Femur (tissue), 1 donor: ENCODE measurements at regions not wholly inside any gene's neighbourhood (a gene's known extent, or its start where the extent isn't known, plus 50 kb on each side); places are given as distances from the start of the nearest gene placed in this dataset.
A peak's percentile ranks its signal among the peaks of the same experiment; 100 is the strongest.

Source experiments
- DNase-seq: peaks from one replicate; pipeline ENCODE4 v3.0.0-alpha.2; 2017

GRCh38 chr2:226520723-226521122, 278.9 kb downstream of the IRS1 start:
- DNase-seq: no peak

DNA sequence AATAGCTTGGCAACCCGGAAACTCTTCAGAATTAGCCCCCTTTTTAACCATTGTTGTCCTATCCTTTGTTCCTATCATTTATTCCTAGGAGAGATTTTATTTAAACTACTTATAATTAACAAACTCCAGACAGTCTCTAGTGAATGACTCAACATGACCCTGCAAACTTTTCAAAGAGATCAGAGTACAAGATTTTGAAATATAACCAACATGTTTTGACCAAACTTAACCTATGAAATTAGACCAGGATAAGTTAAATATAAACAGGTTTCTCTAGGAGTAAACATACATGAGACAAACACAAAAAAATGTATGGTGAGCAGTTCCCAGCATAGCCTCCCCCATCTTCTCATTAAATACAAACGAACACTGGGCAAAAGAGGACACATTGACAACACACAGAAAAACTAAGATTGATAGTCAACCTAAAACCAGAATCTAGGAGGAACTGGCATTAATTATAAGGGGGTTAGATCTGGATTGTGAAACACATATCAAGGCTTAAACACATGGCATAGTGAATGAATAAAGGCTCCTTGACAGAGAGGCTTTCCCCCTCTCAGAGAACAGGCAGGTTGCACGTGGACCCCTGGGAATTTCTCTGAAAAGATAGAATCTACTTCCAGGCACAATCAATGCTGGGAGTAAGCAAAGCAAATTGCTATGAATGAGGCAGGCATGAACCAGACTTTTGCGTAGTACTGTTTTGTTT, 284.1 kb downstream of the IRS1 start:
- no peak for DNase-seq

- DNase-seq: no peak
Observed at GRCh38 chr2:226514895-226515294, 284.7 kb downstream of the IRS1 start.

- DNase-seq: no peak
Observed at GRCh38 chr2:226511311-226511710, 288.3 kb downstream of the IRS1 start.

DNA sequence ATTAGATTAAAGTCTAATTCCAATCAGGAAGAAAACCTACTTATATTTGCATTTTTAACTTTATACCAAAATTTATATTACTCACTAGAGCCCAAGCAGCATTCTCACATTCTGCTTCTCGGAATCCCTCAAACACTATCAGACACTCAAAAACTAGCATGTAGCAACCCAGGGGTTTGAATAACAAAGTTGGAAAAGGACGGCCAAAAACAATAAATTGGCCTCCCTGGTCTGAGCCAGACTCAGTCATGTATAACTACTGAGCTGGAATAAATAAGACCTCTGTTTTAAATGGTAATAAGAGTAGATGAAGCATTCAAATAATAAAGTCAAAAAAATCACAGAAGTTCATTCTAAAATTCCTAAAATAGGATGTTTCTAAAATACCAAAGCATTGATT, 290.9 kb downstream of the IRS1 start:
- no peak for DNase-seq

GRCh38 chr2:226508005-226508404, 291.6 kb downstream of the IRS1 start:
- no peak for DNase-seq

GRCh38 chr2:226497146-226497909, 302.3 kb downstream of the IRS1 start:
- DNase-seq: no peak

DNA sequence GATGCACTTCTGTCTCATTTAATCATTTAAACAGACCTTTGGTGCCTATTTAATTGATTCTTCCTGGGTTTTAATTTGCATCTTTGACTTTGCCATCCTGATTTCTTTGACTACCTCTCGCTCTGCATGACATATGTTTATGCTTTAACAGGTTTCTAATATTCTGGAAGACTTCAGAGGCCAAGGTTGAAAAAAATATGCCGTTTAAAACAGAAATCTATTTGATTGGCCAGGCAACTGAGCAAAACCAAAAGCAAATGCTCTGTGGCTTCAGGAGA, 303.4 kb downstream of the IRS1 start:
- DNase-seq: no peak

- DNase-seq: no peak
Observed at GRCh38 chr2:226495466-226496272, 304.0 kb downstream of the IRS1 start.

- no peak for DNase-seq
Observed at GRCh38 chr2:226491112-226491511, 308.5 kb downstream of the IRS1 start.

- no peak for DNase-seq
Observed at GRCh38 chr2:226489775-226490541, 309.7 kb downstream of the IRS1 start.

GRCh38 chr2:226488034-226488433, 311.6 kb downstream of the IRS1 start:
- no peak for DNase-seq

DNA sequence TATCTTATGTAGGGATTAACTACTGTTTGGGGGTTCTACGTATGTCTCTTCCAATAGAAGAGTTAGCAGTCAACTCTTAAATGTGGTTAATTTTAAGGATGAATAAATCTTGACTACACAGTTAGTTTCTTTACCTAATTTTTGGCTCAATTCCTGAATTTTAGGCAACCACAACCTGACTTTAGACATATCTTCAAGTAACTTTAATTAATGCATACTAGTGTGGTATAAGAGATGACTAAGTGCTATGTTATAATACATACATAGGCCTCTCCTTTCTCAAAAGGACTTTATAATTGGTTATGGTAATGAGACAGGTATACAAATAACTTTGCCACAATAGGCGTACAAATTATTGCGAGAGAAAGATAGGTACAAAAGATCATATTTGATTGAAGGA, 312.0 kb downstream of the IRS1 start:
- no peak for DNase-seq

DNA sequence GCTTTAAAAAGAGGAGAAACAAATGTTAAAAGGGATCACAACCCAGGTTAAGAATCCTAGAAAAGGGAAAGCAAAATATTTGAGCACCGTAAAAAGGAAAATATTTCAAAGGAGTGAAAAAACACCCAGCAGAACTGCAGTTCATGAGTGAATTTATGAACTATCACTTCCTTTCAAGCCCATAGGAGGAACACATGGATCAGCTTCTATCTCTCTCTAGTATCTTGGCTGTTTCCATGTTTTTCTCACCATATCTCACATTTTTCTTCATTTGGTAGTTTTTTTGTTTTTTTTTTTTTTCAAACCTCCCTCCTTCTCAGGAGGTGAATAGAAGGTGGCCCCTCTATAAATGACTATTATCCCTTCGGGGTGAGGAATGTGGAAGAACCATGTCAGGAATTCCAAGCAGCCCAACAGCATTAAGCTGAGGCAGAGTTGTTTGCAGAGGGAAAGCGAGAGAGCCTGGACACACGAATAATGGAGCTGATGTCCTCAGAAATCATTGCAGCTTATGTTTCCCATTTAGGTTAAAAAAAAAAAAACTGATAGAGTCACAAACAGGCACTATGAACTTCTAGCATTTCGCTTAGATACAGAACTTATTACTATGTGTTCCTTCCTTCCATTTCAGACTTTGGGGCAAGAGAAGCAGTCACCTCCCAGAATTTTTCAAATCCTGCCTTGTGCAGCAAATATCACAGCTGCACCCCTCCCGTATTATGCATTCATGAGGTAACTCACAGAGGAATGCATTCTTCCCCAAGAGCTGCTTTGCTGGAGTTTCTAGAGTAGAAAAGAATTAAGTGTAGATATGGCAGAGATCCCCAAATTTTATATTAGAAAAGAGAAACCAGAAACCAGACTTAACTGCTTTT, 315.6 kb downstream of the IRS1 start:
- no peak for DNase-seq

DNA sequence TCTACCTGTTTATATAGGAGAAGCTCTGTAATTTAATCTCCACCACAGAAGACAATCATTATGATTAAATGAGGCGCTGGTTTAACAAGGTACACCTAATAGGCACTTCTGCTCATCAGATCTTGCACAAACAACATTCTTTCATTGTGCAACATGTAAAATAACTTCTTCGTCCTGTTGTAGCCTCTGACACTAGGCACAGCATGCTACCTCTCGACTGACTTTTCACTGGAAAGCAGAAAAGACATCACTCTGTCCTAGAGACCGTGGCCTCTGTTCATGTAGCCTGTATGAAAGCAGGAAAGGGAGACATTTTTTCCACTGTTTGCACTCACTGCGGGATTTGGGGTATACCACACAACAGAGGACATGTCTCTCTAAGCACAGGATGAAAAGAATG, 316.5 kb downstream of the IRS1 start:
- DNase-seq: no peak

DNA sequence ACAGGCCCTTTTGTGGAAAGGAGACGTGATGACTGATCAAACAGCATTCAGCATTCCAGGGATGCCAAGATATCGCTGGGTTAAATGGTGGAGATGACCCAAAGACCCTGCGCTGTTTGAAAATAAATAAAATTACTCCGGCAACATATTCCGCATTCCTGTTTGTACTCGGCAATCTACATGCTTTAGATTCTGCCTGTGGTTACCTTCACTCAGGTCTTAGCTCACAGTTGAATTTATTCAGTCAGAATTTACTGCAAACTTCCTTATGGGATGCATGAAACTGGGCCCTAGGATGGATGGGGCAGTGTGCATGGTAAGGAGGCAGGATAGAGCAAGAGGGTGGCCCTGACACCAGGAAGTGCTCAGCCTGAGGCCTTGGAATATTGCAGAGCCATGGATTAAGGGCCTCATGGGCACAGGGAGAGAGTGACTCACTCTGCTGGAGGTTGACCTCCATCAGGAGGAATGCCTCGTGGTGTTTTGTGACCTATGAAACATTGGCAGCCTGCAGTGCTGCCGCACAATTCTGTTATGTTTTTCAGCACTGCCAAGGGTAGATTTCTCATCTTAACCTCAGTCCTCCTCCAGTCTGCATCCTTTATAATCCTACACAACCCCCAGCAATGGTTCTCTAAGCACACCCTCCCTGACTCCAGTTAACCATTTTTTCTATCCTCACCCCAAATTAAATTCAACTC, 321.4 kb downstream of the IRS1 start:
- DNase-seq: peak; percentile 29

GRCh38 chr2:226477221-226478108, 322.2 kb downstream of the IRS1 start:
- peak; percentile 76 for DNase-seq

DNA sequence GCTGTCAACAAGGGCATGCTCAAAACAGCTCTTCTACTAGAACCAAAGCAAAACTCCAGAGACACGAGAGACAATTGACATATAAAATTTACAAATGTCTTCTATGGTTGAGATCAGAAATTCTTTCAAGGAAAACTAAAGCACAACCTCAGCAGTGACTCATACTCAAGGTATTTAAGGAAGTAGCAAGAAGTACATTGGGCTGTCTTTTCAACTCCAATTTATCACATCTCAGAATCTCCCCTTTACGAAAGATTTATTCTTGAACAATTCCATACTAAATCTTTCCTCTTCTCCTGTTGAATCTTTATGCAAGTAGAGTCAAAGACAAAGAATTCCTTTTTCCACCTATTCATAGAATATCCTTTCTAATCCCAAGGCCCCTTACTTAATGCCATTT, 324.0 kb downstream of the IRS1 start:
- no peak for DNase-seq

DNA sequence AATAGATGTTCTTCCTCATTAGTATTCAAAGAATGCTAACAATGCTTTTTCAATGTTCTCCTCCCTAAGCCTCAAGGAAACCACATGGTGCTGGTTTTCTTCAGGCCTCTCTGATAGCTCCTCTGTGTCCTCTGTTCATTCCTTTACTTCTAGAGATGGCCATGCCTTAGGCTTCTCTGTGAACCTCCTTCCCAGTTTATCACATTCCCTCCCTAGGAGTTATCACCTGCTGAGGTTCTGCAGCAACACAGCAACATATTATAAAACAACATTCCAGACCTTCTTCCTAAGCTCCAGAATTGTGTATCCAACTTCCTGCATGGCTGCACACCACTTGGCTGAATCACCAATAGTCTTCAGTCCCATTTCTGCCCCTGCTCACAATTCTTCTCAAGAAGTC, 325.5 kb downstream of the IRS1 start:
- no peak for DNase-seq

GRCh38 chr2:226471987-226472470, 327.6 kb downstream of the IRS1 start:
- no peak for DNase-seq
